CD4-positive, CD25-positive, alpha-beta regulatory T cell (primary cell): ENCODE measurements at regions not wholly inside any gene's neighbourhood (a gene's known extent, or its start where the extent isn't known, plus 50 kb on each side); places are given as distances from the start of the nearest gene placed in this dataset.

Experiments
- ATAC-seq, 2 donors: fragments of 150-1000 bp; cut with Tn5 transposase; one replicate each; pipeline ENCODE4 v1.10.0; 2021; ENCODE audit warnings: low read depth in 2 of 2, moderate number of reproducible peaks in 2 of 2, moderate library complexity in 1 of 2
- DNase-seq, 3 donors: peaks; one replicate each; pipeline versions ENCODE4 v3.0.0 to v3.0.0-alpha.2; 2012 to 2022; ENCODE audit warnings: mixed read lengths in 1 of 3
- H3K27ac ChIP-seq: one replicate; pipeline ENCODE4 v1.7.0; 2013; ENCODE audit warnings: mild to moderate bottlenecking, low read length; ENCODE audit not compliant: insufficient read depth, poor library complexity, severe bottlenecking
- H3K27me3 ChIP-seq: one replicate; pipeline ENCODE4 v1.7.0; 2013; ENCODE audit warnings: low read length; ENCODE audit not compliant: control insufficient read depth, insufficient read depth
- H3K36me3 ChIP-seq: one replicate; pipeline ENCODE4 v1.7.0; 2013; ENCODE audit warnings: mild to moderate bottlenecking, low read length, moderate library complexity; ENCODE audit not compliant: control insufficient read depth, insufficient read depth
- H3K4me1 ChIP-seq: 2 replicates; pipeline ENCODE4 v1.7.0; 2013; ENCODE audit warnings: mild to moderate bottlenecking, low read length; ENCODE audit not compliant: insufficient read depth, control insufficient read depth, poor library complexity, severe bottlenecking
- H3K4me3 ChIP-seq: one replicate; pipeline ENCODE4 v1.7.0; 2013; ENCODE audit warnings: low read depth, mild to moderate bottlenecking, low read length, moderate library complexity
- H3K9me3 ChIP-seq, 2 experiments: 1 replicate in 1 of 2; 2 replicates in 1 of 2; pipeline ENCODE4 v1.7.0; 2013; ENCODE audit warnings: low read length in 2 of 2, mild to moderate bottlenecking in 1 of 2, moderate library complexity in 1 of 2; ENCODE audit not compliant: control insufficient read depth in 2 of 2
- H3K27ac Mint-ChIP-seq, 3 donors: one replicate each; pipeline ENCODE4 v1.8.0; 2020 to 2022; ENCODE audit warnings: mild to moderate bottlenecking in 3 of 3, mixed read lengths in 3 of 3, moderate library complexity in 2 of 3
- H3K27me3 Mint-ChIP-seq: one replicate; pipeline ENCODE4 v1.8.0; 2022; ENCODE audit warnings: mild to moderate bottlenecking, mixed read lengths
- H3K36me3 Mint-ChIP-seq: one replicate; pipeline ENCODE4 v1.8.0; 2020; ENCODE audit warnings: mixed read lengths
- H3K4me1 Mint-ChIP-seq, 4 donors: one replicate each; pipeline ENCODE4 v1.8.0; 2020 to 2022; ENCODE audit warnings: mixed read lengths in 4 of 4, mild to moderate bottlenecking in 1 of 4
- H3K4me3 Mint-ChIP-seq, 4 donors: one replicate each; pipeline ENCODE4 v1.8.0; 2020 to 2022; ENCODE audit warnings: mild to moderate bottlenecking in 4 of 4, mixed read lengths in 4 of 4, moderate library complexity in 3 of 4
- H3K9me3 Mint-ChIP-seq, 7 donors: one replicate each; pipeline ENCODE4 v1.8.0; 2020 to 2022; ENCODE audit warnings: mixed read lengths in 7 of 7, mild to moderate bottlenecking in 3 of 7, moderate library complexity in 2 of 7

DNA sequence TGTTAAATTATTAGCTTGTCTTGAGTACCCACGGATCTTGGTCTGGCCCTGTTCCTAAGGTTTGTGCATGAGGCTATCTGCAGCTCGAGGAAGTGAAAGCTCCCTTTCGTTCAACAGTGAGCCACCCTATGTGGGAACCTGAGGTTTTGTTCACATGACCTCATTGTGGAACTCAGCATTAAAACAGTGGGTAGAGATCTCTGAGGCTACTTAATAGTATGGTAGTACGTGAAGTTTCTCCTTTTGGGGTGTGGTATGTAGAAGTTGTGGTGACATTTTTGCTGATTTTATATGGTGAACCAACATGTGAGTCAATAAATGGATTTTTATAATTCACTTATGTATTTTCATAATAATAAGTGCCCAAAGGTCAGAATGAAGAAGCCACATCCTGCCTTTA, 252.7 kb upstream of the FERD3L start:
- ATAC-seq (no peak), DNase-seq (no peak)
- H3K4me1 Mint-ChIP-seq: peaks cover 0 to 6% (median 0%) of the 10 kb centered on the region in 4 donors
- Histone ChIP-seq H3K9me3 (no peaks in the 10 kb centered on the region), H3K4me3 (no peak overlapping the region), H3K4me1 (no peaks in the 10 kb centered on the region), H3K36me3 (no peaks in the 10 kb centered on the region), H3K27me3 (no peaks in the 10 kb centered on the region), H3K27ac (no peak overlapping the region)
- H3K27ac Mint-ChIP-seq: no peak overlapping the region
- no peak overlapping the region for H3K4me3 Mint-ChIP-seq
- peaks cover 0 to 12% (median 3%) of the 10 kb centered on the region in 7 donors for H3K9me3 Mint-ChIP-seq
- no peaks in the 10 kb centered on the region for H3K36me3 Mint-ChIP-seq
- H3K27me3 Mint-ChIP-seq: no peaks in the 10 kb centered on the region

DNA sequence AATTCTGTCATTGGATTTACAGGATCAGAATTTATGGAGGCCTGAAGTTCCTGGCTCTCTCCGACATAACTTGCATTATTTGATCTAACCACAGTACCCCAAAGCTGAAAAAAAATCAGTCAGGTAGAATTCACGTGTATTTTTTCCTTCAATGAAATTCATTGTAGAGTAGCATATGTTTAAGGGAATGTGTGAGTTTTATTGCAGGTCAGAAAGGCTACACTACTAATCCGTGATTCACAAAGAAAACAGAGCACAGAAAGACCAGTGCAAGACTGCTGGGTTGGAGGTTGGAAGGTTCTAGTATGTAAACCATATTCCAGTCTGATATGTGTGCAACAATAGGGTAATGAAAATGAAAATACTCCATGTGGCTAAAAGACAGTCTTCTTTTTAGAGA, 247.0 kb upstream of the FERD3L start:
- no peak overlapping the region for H3K27ac Mint-ChIP-seq

DNA sequence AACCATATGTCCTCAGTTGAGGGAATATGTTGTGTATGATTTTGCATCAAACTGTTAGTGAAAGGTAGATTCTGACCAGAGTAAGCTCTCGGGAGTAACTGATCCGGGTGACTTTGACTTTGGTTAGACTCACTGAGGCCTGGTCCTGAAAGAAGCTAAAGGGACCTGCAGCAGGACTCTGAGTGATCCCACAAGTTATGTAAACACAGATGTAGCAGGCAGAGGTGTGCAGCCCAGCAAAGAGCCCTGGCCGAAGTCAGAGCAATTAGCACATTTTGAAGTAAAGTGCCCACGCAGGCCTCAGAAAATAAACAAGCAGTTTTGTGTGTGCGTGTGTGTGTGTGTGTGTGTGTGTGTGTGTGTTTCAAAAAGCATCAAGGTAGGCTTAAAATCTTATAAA, 245.6 kb upstream of the FERD3L start:
- no peak for ATAC-seq
- no peaks in the 10 kb centered on the region for H3K36me3 Mint-ChIP-seq
- no peaks in the 10 kb centered on the region for H3K4me1 ChIP-seq
- no peak overlapping the region for H3K4me3 ChIP-seq
- no peaks in the 10 kb centered on the region for H3K36me3 ChIP-seq
- DNase-seq: no peak
- peaks cover 0 to 12% (median 3%) of the 10 kb centered on the region in 7 donors for H3K9me3 Mint-ChIP-seq
- H3K27ac ChIP-seq: no peak overlapping the region
- no peaks in the 10 kb centered on the region for H3K4me1 Mint-ChIP-seq
- H3K4me3 Mint-ChIP-seq: no peak overlapping the region
- no peaks in the 10 kb centered on the region for H3K27me3 ChIP-seq
- H3K9me3 ChIP-seq: no peaks in the 10 kb centered on the region
- no peak overlapping the region for H3K27ac Mint-ChIP-seq
- H3K27me3 Mint-ChIP-seq: no peaks in the 10 kb centered on the region

More for the DNA sequence above, 247.0 kb upstream of the FERD3L start:
- Mint-ChIP-seq H3K36me3 (no peaks in the 10 kb centered on the region), H3K4me3 (no peak overlapping the region), H3K4me1 (no peaks in the 10 kb centered on the region), H3K9me3 (peaks cover 0 to 10% (median 3%) of the 10 kb centered on the region in 7 donors), H3K27me3 (no peaks in the 10 kb centered on the region)
- no peak for DNase-seq
- Histone ChIP-seq H3K9me3 (no peaks in the 10 kb centered on the region), H3K27ac (no peak overlapping the region), H3K27me3 (no peaks in the 10 kb centered on the region), H3K4me3 (no peak overlapping the region), H3K36me3 (no peaks in the 10 kb centered on the region), H3K4me1 (no peaks in the 10 kb centered on the region)
- no peak for ATAC-seq

DNA sequence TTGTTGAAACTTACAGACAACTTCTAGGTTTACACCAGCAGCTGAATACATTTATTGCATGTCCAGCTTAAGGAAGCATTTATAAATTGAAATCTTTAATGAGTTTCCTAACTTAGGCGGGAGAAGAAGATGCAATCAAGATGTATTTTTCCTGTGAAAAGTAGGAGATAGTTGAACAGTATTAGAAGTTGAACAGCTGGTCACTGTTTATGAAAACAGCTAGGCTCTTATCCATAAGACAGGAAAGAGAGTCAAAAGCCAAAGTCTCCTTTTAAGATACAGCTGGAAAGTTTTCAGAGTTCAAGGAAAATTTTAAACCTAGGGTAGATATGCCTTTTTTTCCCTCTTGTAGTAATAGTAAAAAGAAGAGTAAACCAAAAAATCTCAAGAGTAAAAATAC, 236.1 kb upstream of the FERD3L start:
- ATAC-seq (no peak), DNase-seq (no peak)
- Histone ChIP-seq H3K36me3 (no peaks in the 10 kb centered on the region), H3K27ac (no peak overlapping the region), H3K27me3 (no peaks in the 10 kb centered on the region), H3K9me3 (no peaks in the 10 kb centered on the region), H3K4me1 (no peaks in the 10 kb centered on the region), H3K4me3 (no peak overlapping the region)
- H3K27ac Mint-ChIP-seq: no peak overlapping the region
- H3K27me3 Mint-ChIP-seq: no peaks in the 10 kb centered on the region
- H3K4me3 Mint-ChIP-seq: no peak overlapping the region
- H3K4me1 Mint-ChIP-seq: no peaks in the 10 kb centered on the region
- no peaks in the 10 kb centered on the region for H3K36me3 Mint-ChIP-seq
- H3K9me3 Mint-ChIP-seq: peaks cover 0 to 7% (median 3%) of the 10 kb centered on the region in 7 donors

DNA sequence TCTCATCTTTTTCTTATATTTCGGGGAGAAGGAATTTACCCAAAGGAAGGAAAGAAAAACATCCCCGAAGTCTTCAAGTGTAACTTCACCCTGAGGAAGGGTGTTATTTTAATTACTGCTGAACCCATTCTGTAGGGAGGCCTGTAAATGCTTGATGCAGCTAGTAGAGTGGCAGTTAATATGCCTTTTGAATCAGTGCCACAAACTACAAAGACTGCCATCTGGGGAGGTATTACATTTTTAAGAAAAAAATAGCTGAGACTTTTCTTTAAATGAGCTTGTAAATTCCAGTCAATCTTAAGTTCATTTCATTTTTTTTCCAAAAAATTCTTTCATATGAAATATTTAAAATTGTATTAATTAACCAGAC, 233.1 kb upstream of the FERD3L start:
- no peaks in the 10 kb centered on the region for H3K27me3 ChIP-seq
- peaks cover 0 to 13% (median 3%) of the 10 kb centered on the region in 7 donors for H3K9me3 Mint-ChIP-seq
- H3K27me3 Mint-ChIP-seq: no peaks in the 10 kb centered on the region

DNA sequence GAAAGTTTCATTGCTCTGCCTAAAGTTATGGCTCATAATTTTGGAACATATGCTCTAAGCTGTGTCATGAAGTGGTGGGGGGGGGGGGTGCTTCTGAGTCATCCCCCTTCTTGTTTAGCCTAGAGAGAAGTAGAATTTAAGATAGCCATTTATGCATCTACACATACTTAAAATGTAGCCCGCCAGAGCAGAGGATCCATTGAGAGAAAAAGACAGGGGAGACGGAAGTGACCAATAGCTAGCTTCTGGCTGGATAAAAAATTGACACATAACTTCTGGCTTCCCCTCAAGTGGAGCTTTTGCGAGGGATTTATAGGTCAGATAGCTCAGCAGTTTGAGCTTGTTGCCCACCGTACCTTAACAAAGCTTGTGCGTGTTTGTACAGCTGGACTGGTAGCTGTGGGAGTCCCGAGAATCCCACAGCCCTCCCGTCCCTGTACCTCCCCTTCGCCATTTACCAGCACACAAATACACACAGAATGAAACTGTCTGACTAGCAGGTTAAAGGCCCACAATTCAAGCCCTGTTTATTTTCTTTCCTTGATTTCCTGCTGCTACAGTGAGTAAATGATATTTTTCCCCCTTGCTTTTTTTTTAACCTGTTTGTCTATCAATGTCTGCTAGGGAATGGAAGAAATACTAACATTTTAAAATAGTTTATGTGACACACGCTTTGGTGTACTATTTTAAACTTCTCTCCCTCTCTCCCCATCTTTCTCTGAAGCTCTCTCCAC, 232.6 kb upstream of the FERD3L start:
- Mint-ChIP-seq H3K27me3 (no peaks in the 10 kb centered on the region), H3K27ac (no peak overlapping the region), H3K9me3 (peaks cover 0 to 13% (median 1%) of the 10 kb centered on the region in 7 donors), H3K4me3 (no peak overlapping the region), H3K4me1 (no peaks in the 10 kb centered on the region), H3K36me3 (no peaks in the 10 kb centered on the region)
- no peak for DNase-seq
- no peaks in the 10 kb centered on the region for H3K36me3 ChIP-seq
- no peaks in the 10 kb centered on the region for H3K4me1 ChIP-seq
- H3K9me3 ChIP-seq: no peaks in the 10 kb centered on the region
- H3K4me3 ChIP-seq: no peak overlapping the region
- no peak overlapping the region for H3K27ac ChIP-seq
- H3K27me3 ChIP-seq: no peaks in the 10 kb centered on the region
- no peak for ATAC-seq

More for the DNA sequence above, 233.1 kb upstream of the FERD3L start:
- no peaks in the 10 kb centered on the region for H3K4me1 Mint-ChIP-seq
- H3K27ac ChIP-seq: no peak overlapping the region
- DNase-seq: no peak
- no peak for ATAC-seq
- H3K9me3 ChIP-seq: no peaks in the 10 kb centered on the region
- H3K36me3 Mint-ChIP-seq: no peaks in the 10 kb centered on the region
- no peaks in the 10 kb centered on the region for H3K4me1 ChIP-seq
- H3K27ac Mint-ChIP-seq: no peak overlapping the region
- H3K36me3 ChIP-seq: no peaks in the 10 kb centered on the region
- H3K4me3 Mint-ChIP-seq: no peak overlapping the region
- H3K4me3 ChIP-seq: no peak overlapping the region

DNA sequence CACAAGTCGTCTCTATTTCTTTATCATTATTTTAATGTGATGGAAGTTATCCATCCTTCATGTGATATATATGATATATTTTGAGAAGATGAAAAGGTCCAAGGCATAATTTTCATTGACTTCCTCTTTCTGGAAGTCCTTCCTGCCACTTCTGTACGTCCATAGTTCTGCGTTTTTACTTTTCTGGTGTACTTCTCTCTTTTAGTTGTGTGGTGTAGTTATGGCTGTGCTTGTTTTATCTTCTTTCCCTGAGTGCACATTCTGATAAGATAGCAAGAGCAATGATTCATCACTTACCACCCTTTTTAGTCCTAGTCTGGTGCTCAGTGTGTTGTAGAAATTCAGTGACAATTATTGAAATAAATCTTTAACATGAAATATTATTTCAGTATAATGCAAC, 231.3 kb upstream of the FERD3L start:
- Histone ChIP-seq H3K4me3 (no peak overlapping the region), H3K27me3 (no peaks in the 10 kb centered on the region), H3K36me3 (no peaks in the 10 kb centered on the region), H3K9me3 (no peaks in the 10 kb centered on the region), H3K27ac (no peak overlapping the region), H3K4me1 (no peaks in the 10 kb centered on the region)
- no peaks in the 10 kb centered on the region for H3K4me1 Mint-ChIP-seq
- no peaks in the 10 kb centered on the region for H3K36me3 Mint-ChIP-seq
- DNase-seq (no peak), ATAC-seq (no peak)
- H3K4me3 Mint-ChIP-seq: no peak overlapping the region
- H3K27me3 Mint-ChIP-seq: no peaks in the 10 kb centered on the region
- peaks cover 0 to 13% (median 1%) of the 10 kb centered on the region in 7 donors for H3K9me3 Mint-ChIP-seq
- no peak overlapping the region for H3K27ac Mint-ChIP-seq

DNA sequence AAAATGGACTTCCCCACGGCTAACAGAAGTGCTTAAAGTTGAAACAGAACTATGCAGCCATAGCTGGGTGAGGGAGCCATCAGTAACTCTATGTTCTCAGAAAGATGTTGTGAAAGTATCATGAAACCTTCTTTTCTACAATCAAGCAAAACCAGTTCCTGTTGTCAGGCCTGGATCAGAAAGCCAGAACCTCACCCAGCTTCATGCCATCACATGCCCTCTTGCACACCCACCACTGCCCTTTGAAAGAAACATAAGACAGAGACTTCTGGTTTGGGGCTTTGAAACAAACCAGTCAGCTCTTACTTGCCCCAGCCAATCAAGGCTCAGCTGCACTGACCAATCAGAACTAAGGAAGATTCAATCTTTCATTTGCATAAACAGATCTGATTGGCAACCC, 230.8 kb upstream of the FERD3L start:
- H3K9me3 Mint-ChIP-seq: peaks cover 0 to 13% (median 1%) of the 10 kb centered on the region in 7 donors
- H3K27ac ChIP-seq: no peak overlapping the region
- H3K27me3 Mint-ChIP-seq: no peaks in the 10 kb centered on the region

More for the DNA sequence above, 230.8 kb upstream of the FERD3L start:
- H3K4me1 Mint-ChIP-seq: no peaks in the 10 kb centered on the region
- ATAC-seq (no peak), DNase-seq (no peak)
- H3K4me1 ChIP-seq: no peaks in the 10 kb centered on the region
- H3K36me3 Mint-ChIP-seq: no peaks in the 10 kb centered on the region
- H3K4me3 Mint-ChIP-seq: no peak overlapping the region
- no peaks in the 10 kb centered on the region for H3K9me3 ChIP-seq
- no peak overlapping the region for H3K27ac Mint-ChIP-seq
- no peaks in the 10 kb centered on the region for H3K27me3 ChIP-seq
- no peaks in the 10 kb centered on the region for H3K36me3 ChIP-seq
- H3K4me3 ChIP-seq: no peak overlapping the region
